HUES48 (cell line): ENCODE measurements at regions not wholly inside any gene's neighbourhood (a gene's known extent, or its start where the extent isn't known, plus 50 kb on each side); places are given as distances from the start of the nearest gene placed in this dataset.
A peak's percentile ranks its signal among the peaks of the same experiment; 100 is the strongest.
"Not testable (repeated sequence)": the region's sequence is repeated elsewhere in the genome, so short reads cannot be mapped to it uniquely, and the experiment has no call there.

Experiments used
- H3K27ac ChIP-seq: one replicate; pipeline ENCODE4 v1.7.0; 2013; ENCODE audit warnings: low read depth, low read length, inconsistent platforms
- H3K27me3 ChIP-seq: 2 replicates; pipeline ENCODE4 v1.6.1; 2013; ENCODE audit warnings: mild to moderate bottlenecking, low read length; ENCODE audit not compliant: control insufficient read depth, insufficient read depth
- H3K36me3 ChIP-seq: 2 replicates; pipeline ENCODE4 v1.6.1; 2013; ENCODE audit warnings: low read length; ENCODE audit not compliant: control insufficient read depth, insufficient read depth
- H3K4me1 ChIP-seq: 2 replicates; pipeline ENCODE4 v1.6.1; 2013; ENCODE audit warnings: mild to moderate bottlenecking, low read length; ENCODE audit not compliant: control insufficient read depth, insufficient read depth
- H3K4me3 ChIP-seq: 2 replicates; pipeline ENCODE4 v1.5.1; 2013; ENCODE audit warnings: mild to moderate bottlenecking, low read depth, low read length
- H3K9ac ChIP-seq: 2 replicates; pipeline ENCODE4 v1.6.1; 2013; ENCODE audit warnings: mild to moderate bottlenecking, low read depth, low read length, moderate library complexity
- H3K9me3 ChIP-seq: 2 replicates; pipeline ENCODE4 v1.6.1; 2013; ENCODE audit warnings: low read length; ENCODE audit not compliant: control insufficient read depth, insufficient read depth

- no peaks in the 10 kb centered on the region for H3K9me3 ChIP-seq
- H3K27me3 ChIP-seq: no peaks in the 10 kb centered on the region
- no peak overlapping the region for H3K9ac ChIP-seq
- H3K4me1 ChIP-seq: peaks cover 25% of the 10 kb centered on the region
- no peak overlapping the region for H3K4me3 ChIP-seq
- no peak overlapping the region for H3K27ac ChIP-seq
- H3K36me3 ChIP-seq: no peaks in the 10 kb centered on the region
Observed at GRCh38 chr9:87199278-87199677, 252.0 kb upstream of the GAS1 start.

- H3K4me3 ChIP-seq: no peak overlapping the region
Observed at GRCh38 chr9:87199782-87200181, 252.5 kb upstream of the GAS1 start.

GRCh38 chr9:87201351-87201751 lies 254.0 kb upstream of the GAS1 start:
- Histone ChIP-seq H3K27me3 (no peaks in the 10 kb centered on the region), H3K4me1 (peaks cover 20% of the 10 kb centered on the region; the same call in 1 of the 2 replicates), H3K9me3 (no peaks in the 10 kb centered on the region), H3K36me3 (no peaks in the 10 kb centered on the region), H3K4me3 (no peak overlapping the region), H3K27ac (no peak overlapping the region), H3K9ac (no peak overlapping the region)

More at GRCh38 chr9:87199782-87200181, 252.5 kb upstream of the GAS1 start:
- peaks cover 20% of the 10 kb centered on the region; the same call in 1 of the 2 replicates for H3K4me1 ChIP-seq
- H3K9me3 ChIP-seq: no peaks in the 10 kb centered on the region
- no peaks in the 10 kb centered on the region for H3K36me3 ChIP-seq
- H3K27me3 ChIP-seq: no peaks in the 10 kb centered on the region
- no peak overlapping the region for H3K9ac ChIP-seq
- H3K27ac ChIP-seq: no peak overlapping the region

GRCh38 chr9:87206064-87206661 lies 258.9 kb upstream of the GAS1 start:
- H3K9me3 ChIP-seq: no peaks in the 10 kb centered on the region
- no peak overlapping the region for H3K9ac ChIP-seq
- peaks cover 3% of the 10 kb centered on the region; the same call in 1 of the 2 replicates for H3K4me1 ChIP-seq

GRCh38 chr9:87210658-87211057 lies 263.4 kb upstream of the GAS1 start:
- H3K9ac ChIP-seq, H3K27me3 ChIP-seq, H3K36me3 ChIP-seq, H3K9me3 ChIP-seq, H3K4me3 ChIP-seq, H3K4me1 ChIP-seq, H3K27ac ChIP-seq: not testable (repeated sequence)

More at GRCh38 chr9:87206064-87206661, 258.9 kb upstream of the GAS1 start:
- Histone ChIP-seq H3K4me3 (no peak overlapping the region), H3K27me3 (no peaks in the 10 kb centered on the region), H3K27ac (no peak overlapping the region), H3K36me3 (no peaks in the 10 kb centered on the region)

- no peaks in the 10 kb centered on the region for H3K27me3 ChIP-seq
- H3K4me1 ChIP-seq: peaks cover 11% of the 10 kb centered on the region
- H3K27ac ChIP-seq: no peak overlapping the region
- H3K9ac ChIP-seq: no peak overlapping the region
- no peak overlapping the region for H3K4me3 ChIP-seq
- H3K9me3 ChIP-seq: no peaks in the 10 kb centered on the region
- no peaks in the 10 kb centered on the region for H3K36me3 ChIP-seq
Observed at GRCh38 chr9:87211669-87212068, 264.4 kb upstream of the GAS1 start.

GRCh38 chr9:87212605-87213021 lies 265.3 kb upstream of the GAS1 start:
- peak overlapping the region; percentile 18 for H3K27ac ChIP-seq
- no peaks in the 10 kb centered on the region for H3K36me3 ChIP-seq
- H3K27me3 ChIP-seq: no peaks in the 10 kb centered on the region
- no peak overlapping the region for H3K9ac ChIP-seq
- no peaks in the 10 kb centered on the region for H3K9me3 ChIP-seq
- no peak overlapping the region for H3K4me3 ChIP-seq
- H3K4me1 ChIP-seq: peaks cover 12% of the 10 kb centered on the region

GRCh38 chr9:87213948-87214347 lies 266.6 kb upstream of the GAS1 start:
- peaks cover 12% of the 10 kb centered on the region for H3K4me1 ChIP-seq
- no peaks in the 10 kb centered on the region for H3K9me3 ChIP-seq
- no peak overlapping the region for H3K9ac ChIP-seq
- no peak overlapping the region for H3K4me3 ChIP-seq
- no peaks in the 10 kb centered on the region for H3K27me3 ChIP-seq
- H3K36me3 ChIP-seq: no peaks in the 10 kb centered on the region
- no peak overlapping the region for H3K27ac ChIP-seq

GRCh38 chr9:87214991-87215390 lies 267.7 kb upstream of the GAS1 start:
- Histone ChIP-seq H3K27ac (no peak overlapping the region), H3K4me1 (peaks cover 12% of the 10 kb centered on the region), H3K27me3 (no peaks in the 10 kb centered on the region)

GRCh38 chr9:87216036-87216435 lies 268.7 kb upstream of the GAS1 start:
- Histone ChIP-seq H3K4me3 (no peak overlapping the region), H3K36me3 (no peaks in the 10 kb centered on the region), H3K9ac (no peak overlapping the region), H3K9me3 (no peaks in the 10 kb centered on the region), H3K4me1 (peaks cover 12% of the 10 kb centered on the region), H3K27ac (no peak overlapping the region), H3K27me3 (no peaks in the 10 kb centered on the region)

More at GRCh38 chr9:87214991-87215390, 267.7 kb upstream of the GAS1 start:
- Histone ChIP-seq H3K9me3 (no peaks in the 10 kb centered on the region), H3K9ac (no peak overlapping the region), H3K36me3 (no peaks in the 10 kb centered on the region), H3K4me3 (no peak overlapping the region)

- Histone ChIP-seq H3K4me1 (peaks cover 12% of the 10 kb centered on the region), H3K4me3 (no peak overlapping the region), H3K9ac (no peak overlapping the region), H3K36me3 (no peaks in the 10 kb centered on the region), H3K27me3 (no peaks in the 10 kb centered on the region), H3K9me3 (no peaks in the 10 kb centered on the region), H3K27ac (no peak overlapping the region)
Observed at GRCh38 chr9:87216897-87217455, 269.7 kb upstream of the GAS1 start.
